ENCODE measurements at regions not wholly inside any gene's neighbourhood (a gene's known extent, or its start where the extent isn't known, plus 50 kb on each side); places are given as distances from the start of the nearest gene placed in this dataset.

DNA sequence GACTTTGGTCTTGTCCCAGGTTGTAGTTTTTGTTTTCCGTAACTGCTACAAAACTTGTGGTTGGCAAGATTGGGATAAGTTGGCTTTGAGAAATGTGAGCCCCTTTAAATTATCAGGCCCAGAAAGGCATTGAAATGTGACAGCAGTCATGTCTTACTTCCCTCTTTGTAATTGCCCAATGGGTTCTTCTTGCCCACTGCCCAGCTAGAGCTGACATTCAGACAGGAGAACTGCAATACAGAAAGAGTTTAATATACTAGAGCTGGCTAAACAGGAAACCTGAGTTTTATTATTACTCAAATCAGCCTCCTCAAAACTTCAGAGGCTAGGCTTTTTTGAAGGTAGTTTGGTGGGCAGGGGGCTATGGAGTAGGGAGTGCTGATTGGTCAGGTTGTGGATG is 288.3 kb downstream of the ZNF674 start:
- H3K4me1 ChIP-seq: no peaks in the 10 kb centered on the region
- TF ChIP-seq, protein P1, sequence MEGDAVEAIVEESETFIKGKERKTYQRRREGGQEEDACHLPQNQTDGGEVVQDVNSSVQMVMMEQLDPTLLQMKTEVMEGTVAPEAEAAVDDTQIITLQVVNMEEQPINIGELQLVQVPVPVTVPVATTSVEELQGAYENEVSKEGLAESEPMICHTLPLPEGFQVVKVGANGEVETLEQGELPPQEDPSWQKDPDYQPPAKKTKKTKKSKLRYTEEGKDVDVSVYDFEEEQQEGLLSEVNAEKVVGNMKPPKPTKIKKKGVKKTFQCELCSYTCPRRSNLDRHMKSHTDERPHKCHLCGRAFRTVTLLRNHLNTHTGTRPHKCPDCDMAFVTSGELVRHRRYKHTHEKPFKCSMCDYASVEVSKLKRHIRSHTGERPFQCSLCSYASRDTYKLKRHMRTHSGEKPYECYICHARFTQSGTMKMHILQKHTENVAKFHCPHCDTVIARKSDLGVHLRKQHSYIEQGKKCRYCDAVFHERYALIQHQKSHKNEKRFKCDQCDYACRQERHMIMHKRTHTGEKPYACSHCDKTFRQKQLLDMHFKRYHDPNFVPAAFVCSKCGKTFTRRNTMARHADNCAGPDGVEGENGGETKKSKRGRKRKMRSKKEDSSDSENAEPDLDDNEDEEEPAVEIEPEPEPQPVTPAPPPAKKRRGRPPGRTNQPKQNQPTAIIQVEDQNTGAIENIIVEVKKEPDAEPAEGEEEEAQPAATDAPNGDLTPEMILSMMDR (IDR thresholded peaks at IDR 0.05): no peak
- no peak overlapping the region for H3K4me3 ChIP-seq
- no peak for DNase-seq (ENCODE audit: low spot score)
- no peaks in the 10 kb centered on the region for H3K36me3 ChIP-seq
- no peaks in the 10 kb centered on the region for H3K27me3 ChIP-seq
- no peak overlapping the region for H3K27ac ChIP-seq
- H3K9me3 ChIP-seq: no peaks in the 10 kb centered on the region

DNA sequence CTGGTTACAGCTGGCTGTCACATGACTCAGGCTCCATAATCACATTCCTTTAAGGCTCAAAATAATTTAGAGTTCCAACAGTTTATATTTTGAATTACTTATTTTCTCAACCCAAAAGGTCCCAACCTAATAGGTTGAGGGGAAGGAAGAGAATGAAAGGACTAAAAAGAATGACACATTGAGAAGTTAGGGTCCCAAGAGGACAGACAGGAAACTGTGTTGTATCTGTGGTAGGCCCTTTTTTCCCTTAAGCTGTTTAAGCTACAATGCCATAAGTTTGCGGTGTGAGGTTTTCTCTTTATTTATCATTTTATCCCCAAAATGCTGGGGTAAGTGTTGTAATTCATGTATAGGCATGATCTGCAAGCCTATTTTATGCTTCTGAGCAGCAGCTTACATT is 290.2 kb downstream of the ZNF674 start:
- Histone ChIP-seq H3K4me3 (no peak overlapping the region), H3K36me3 (no peaks in the 10 kb centered on the region), H3K27ac (no peak overlapping the region), H3K27me3 (no peaks in the 10 kb centered on the region), H3K9me3 (no peaks in the 10 kb centered on the region), H3K4me1 (no peaks in the 10 kb centered on the region)
- TF ChIP-seq, protein P1 (IDR thresholded peaks at IDR 0.05): no peak
- DNase-seq (ENCODE audit: low spot score): no peak

DNA sequence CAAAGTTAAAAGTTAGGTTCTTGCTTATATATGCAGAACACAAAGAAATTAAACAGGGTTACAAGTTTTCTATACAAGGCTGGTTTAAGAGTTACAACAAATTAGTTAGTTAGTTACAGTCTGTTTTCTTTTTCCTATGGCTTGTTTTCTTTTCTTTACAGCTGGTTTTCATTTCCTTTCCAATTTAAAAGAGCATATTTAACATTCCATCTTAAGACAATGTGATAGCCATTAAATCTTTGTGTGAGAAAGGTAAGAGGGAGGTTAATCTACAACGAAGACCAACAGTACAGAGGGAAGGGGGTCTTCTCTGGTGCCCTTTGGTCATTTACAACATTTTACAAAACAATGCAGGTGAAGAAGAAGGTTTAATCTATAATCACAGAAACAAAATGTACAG is 290.6 kb downstream of the ZNF674 start:
- Histone ChIP-seq H3K27ac (no peak overlapping the region), H3K36me3 (no peaks in the 10 kb centered on the region), H3K9me3 (no peaks in the 10 kb centered on the region), H3K4me3 (no peak overlapping the region), H3K4me1 (no peaks in the 10 kb centered on the region), H3K27me3 (no peaks in the 10 kb centered on the region)
- no peak for DNase-seq (ENCODE audit: low spot score)
- TF ChIP-seq, protein P1 (IDR thresholded peaks at IDR 0.05): no peak

DNA sequence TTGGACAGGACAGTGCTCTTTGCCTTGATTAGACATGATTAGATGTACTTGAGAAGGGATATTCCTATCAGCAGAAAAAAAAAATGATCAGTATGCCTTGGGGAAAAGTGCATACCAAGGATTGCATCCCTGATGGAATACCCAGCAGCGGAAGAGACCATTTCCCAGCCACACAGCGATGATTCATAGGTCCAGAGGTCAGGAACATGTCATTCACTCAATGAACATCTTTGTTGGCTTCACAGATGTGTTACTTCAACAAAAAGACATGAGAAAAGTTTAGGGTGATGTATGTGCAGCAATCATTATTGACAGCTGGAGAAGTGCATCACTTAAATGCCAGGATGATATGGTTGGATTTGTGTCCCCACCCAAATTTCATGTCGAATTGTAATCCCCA is 293.5 kb downstream of the ZNF674 start:
- Histone ChIP-seq H3K36me3 (no peaks in the 10 kb centered on the region), H3K27ac (no peak overlapping the region), H3K27me3 (no peaks in the 10 kb centered on the region), H3K9me3 (no peaks in the 10 kb centered on the region), H3K4me3 (no peak overlapping the region), H3K4me1 (no peaks in the 10 kb centered on the region)
- DNase-seq (ENCODE audit: low spot score): no peak
- TF ChIP-seq, protein P1 (IDR thresholded peaks at IDR 0.05): no peak

DNA sequence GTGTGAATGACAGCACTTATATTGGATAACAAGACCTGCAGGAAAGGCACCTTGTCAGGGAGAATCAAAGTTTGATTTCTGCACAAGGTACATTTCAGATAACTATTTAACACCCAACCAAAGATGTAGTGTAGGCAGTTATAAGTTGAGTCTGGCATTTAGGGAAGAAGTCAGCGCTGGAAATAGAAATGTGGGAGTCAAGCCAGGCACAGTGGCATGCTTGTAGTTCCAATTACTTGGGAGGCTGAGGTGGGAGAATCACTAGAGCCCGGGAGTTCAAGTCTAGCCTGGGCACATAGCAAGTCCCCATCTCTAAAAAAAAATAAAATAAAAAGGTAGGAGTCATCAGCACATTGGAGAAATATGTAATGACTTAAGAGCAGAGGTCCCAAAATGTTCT is 295.1 kb downstream of the ZNF674 start:
- H3K27me3 ChIP-seq: no peaks in the 10 kb centered on the region
- no peaks in the 10 kb centered on the region for H3K36me3 ChIP-seq
- TF ChIP-seq, protein P1 (IDR thresholded peaks at IDR 0.05): no peak
- no peaks in the 10 kb centered on the region for H3K9me3 ChIP-seq
- DNase-seq (ENCODE audit: low spot score): no peak
- no peak overlapping the region for H3K4me3 ChIP-seq
- H3K27ac ChIP-seq: no peak overlapping the region
- H3K4me1 ChIP-seq: no peaks in the 10 kb centered on the region

DNA sequence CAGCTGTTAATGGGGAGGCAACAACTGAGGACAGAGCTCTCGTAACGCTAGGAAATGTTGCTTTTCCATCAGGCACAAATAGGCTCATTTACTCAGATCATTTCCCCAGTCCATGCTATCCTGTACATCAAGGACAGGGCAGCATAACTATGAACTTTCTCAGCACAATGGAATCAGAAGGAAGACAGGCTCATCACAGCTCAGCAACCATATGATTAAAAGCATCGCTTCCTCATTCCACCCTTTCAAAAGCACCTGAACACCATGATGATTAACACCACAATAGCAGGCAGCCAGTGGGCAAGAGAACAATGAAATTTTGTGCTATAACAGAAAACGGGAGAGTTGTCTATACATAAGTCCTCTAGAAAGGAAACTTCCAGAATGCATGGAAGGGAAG is 297.8 kb downstream of the ZNF674 start:
- H3K4me1 ChIP-seq: no peaks in the 10 kb centered on the region
- TF ChIP-seq, protein P1 (IDR thresholded peaks at IDR 0.05): no peak
- no peak overlapping the region for H3K27ac ChIP-seq
- no peaks in the 10 kb centered on the region for H3K36me3 ChIP-seq
- DNase-seq (ENCODE audit: low spot score): no peak
- H3K4me3 ChIP-seq: no peak overlapping the region
- H3K9me3 ChIP-seq: no peaks in the 10 kb centered on the region
- no peaks in the 10 kb centered on the region for H3K27me3 ChIP-seq

Measured in right atrium auricular region (tissue), 2 donors.